OCI-LY7 (cell line): ENCODE measurements at regions not wholly inside any gene's neighbourhood (a gene's known extent, or its start where the extent isn't known, plus 50 kb on each side); places are given as distances from the start of the nearest gene placed in this dataset.

Experiments used
- CTCF ChIP-seq: fragments of 200-600 bp; sonication (generic); conservative IDR thresholded peaks from 2 replicates; pipeline ENCODE4 v1.5.1; 2014; ENCODE audit warnings: mild to moderate bottlenecking, antibody characterized with exemption, low read length, moderate library complexity, mixed read lengths
- EZH2phosphoT487 ChIP-seq: fragments of 200-600 bp; sonication (generic); IDR thresholded peaks from 2 replicates; pipeline ENCODE4 v1.6.1; 2018; ENCODE audit warnings: low read depth, borderline replicate concordance, mild to moderate bottlenecking, mixed run types, antibody characterized with exemption, low read length, moderate library complexity, mixed read lengths

GRCh38 chr6:139632840-139633239, 258.4 kb upstream of the CITED2 start:
- TF ChIP-seq CTCF (no peak), EZH2phosphoT487 (no peak)
